PFSK-1 (cell line): ENCODE measurements at regions not wholly inside any gene's neighbourhood (a gene's known extent, or its start where the extent isn't known, plus 50 kb on each side); places are given as distances from the start of the nearest gene placed in this dataset.

Experiments
- POLR2AphosphoS5 ChIP-seq: IDR thresholded peaks from 2 replicates; pipeline ENCODE4 v1.6.1; 2012; ENCODE audit warnings: low read depth, mild to moderate bottlenecking, control low read depth, low read length, moderate library complexity
- REST ChIP-seq, 2 experiments: IDR thresholded peaks; 2 replicates each; pipeline versions ENCODE4 v1.6.1 to v1.8.0; 2011 to 2012; ENCODE audit warnings: low read depth in 2 of 2, low read length in 2 of 2, control low read depth in 1 of 2, inconsistent platforms in 1 of 2, mild to moderate bottlenecking in 1 of 2, moderate library complexity in 1 of 2; ENCODE audit not compliant: insufficient read depth in 1 of 2
- SIN3A ChIP-seq: IDR thresholded peaks from 2 replicates; pipeline ENCODE4 v1.6.1; 2012; ENCODE audit warnings: mild to moderate bottlenecking, low read length, moderate library complexity, borderline replicate concordance; ENCODE audit not compliant: insufficient read depth
- TAF1 ChIP-seq: IDR thresholded peaks from 2 replicates; pipeline ENCODE4 v1.6.1; 2012; ENCODE audit warnings: low read length, control low read depth, borderline replicate concordance; ENCODE audit not compliant: insufficient read depth

GRCh38 chr5:26569929-26570258, 468.5 kb downstream of the CDH9 start:
- TF ChIP-seq TAF1 (no peak), SIN3A (no peak), REST (IDR thresholded peaks at IDR 0.05; ENCODE audit: insufficient read depth in 1 of 2, low read depth in 2 of 2, low read length in 2 of 2) (no peak), POLR2AphosphoS5 (no peak)
